Heart left ventricle (tissue), 16 donors: ENCODE measurements at regions not wholly inside any gene's neighbourhood (a gene's known extent, or its start where the extent isn't known, plus 50 kb on each side); places are given as distances from the start of the nearest gene placed in this dataset.
A peak's percentile ranks its signal among the peaks of the same experiment; 100 is the strongest.

ENCODE experiments used
- ATAC-seq, 4 donors: fragments of 200-7000 bp; cut with Tn5 transposase; one replicate each; pipeline ENCODE4 v1.9.1; 2020 to 2022; ENCODE audit warnings: moderate library complexity in 4 of 4, mild to moderate bottlenecking in 3 of 4, moderate number of reproducible peaks in 1 of 4
- DNase-seq, 5 donors: peaks; one replicate each; pipeline ENCODE4 v3.0.0-alpha.2; 2020
- H3K27ac ChIP-seq, 12 donors: fragments of 200-600 bp; sonication (generic) in 4 of 12; one replicate each; pipeline versions ENCODE4 v1.5.0 to v1.8.0; 2016 to 2022; ENCODE audit warnings: mild to moderate bottlenecking in 2 of 12
- H3K27me3 ChIP-seq, 9 donors: fragments of 200-600 bp; sonication (generic) in 2 of 9; one replicate each; pipeline versions ENCODE4 v1.5.1 to v1.8.0; 2016 to 2022; ENCODE audit warnings: mild to moderate bottlenecking in 3 of 9
- H3K36me3 ChIP-seq, 9 donors: fragments of 200-600 bp; sonication (generic) in 2 of 9; one replicate each; pipeline versions ENCODE4 v1.5.0 to v1.8.0; 2018 to 2022; ENCODE audit warnings: mild to moderate bottlenecking in 2 of 9
- H3K4me1 ChIP-seq, 12 donors: fragments of 200-600 bp; sonication (generic) in 4 of 12; one replicate each; pipeline versions ENCODE4 v1.5.0 to v1.8.0; 2016 to 2022; ENCODE audit warnings: mild to moderate bottlenecking in 3 of 12
- H3K4me3 ChIP-seq, 12 donors: fragments of 200-600 bp; sonication (generic) in 4 of 12; one replicate each; pipeline versions ENCODE4 v1.5.0 to v1.8.0; 2017 to 2022; ENCODE audit warnings: mild to moderate bottlenecking in 9 of 12, moderate library complexity in 4 of 12
- H3K9me3 ChIP-seq, 12 donors: fragments of 200-600 bp; sonication (generic) in 4 of 12; one replicate each; pipeline versions ENCODE4 v1.5.0 to v1.8.0; 2016 to 2022; ENCODE audit warnings: mild to moderate bottlenecking in 1 of 12
- CTCF ChIP-seq, 12 donors: fragments of 200-600 bp; sonication (generic) in 4 of 12; IDR thresholded peaks; one replicate each; pipeline versions ENCODE4 v1.5.0 to v1.8.0; 2018 to 2022; ENCODE audit warnings: antibody characterized with exemption in 12 of 12, mild to moderate bottlenecking in 5 of 12
- POLR2A ChIP-seq, 2 donors: fragments of 450-650 bp; IDR thresholded peaks; one replicate each; pipeline ENCODE4 v1.6.1; 2017; ENCODE audit warnings: antibody characterized with exemption in 2 of 2, mild to moderate bottlenecking in 2 of 2, moderate library complexity in 2 of 2
- WGBS, 4 donors: extraction: QIAGEN DNeasy Blood & Tissue Kit in 2 of 4; methylation state at CpG; one replicate each; pipeline versions ENCODE4 v1.1.5 to v1.1.7; 2013 to 2018; 5-methylcytosine and 5-hydroxymethylcytosine counted together
- intact Hi-C, 10 donors: fragments of 100-400 bp; cut with DNase I; formaldehyde crosslinking; loops; one replicate each; pipeline versions ENCODE4 v1.11.1 to v1.14.2; 2022
- donor health status: ischemic (EF 13 %, LVEDD 7.1; RV severe dilation, severe dysfunction).
- donor health status: healthy with polysubstance abuse.
- donor health status: DM: no; HTN: yes; CAD: no.
- donor health status: DM: no; HTN: no; CAD: no.
- donor health status: ischemic (EF 25% LVEDD 6.9; RV normal size, moderate dysfunction).
- donor health status: ischemic (EF 25% LVEDD 5.7; RV mildly dilated, moderate dysfunction).
- donor health status: healthy.
- donor health status: DM: yes; HTN: yes; CAD: no.
- donor health status: ischemic (EF 35%, LVEDD 5.7; RV mildly dilated, moderate dysfunction).
- donor health status: nonischemic (EF 11% LVEDD 7.7; RV severe dilation, severe dysfunction).
- donor health status: DM: yes; HTN: yes; CAD: no.
- donor health status: PGD.
- donor health status: ischemic (EF 29% LVEDD 5.4; RV normal size, mild dysfunction).
- donor health status: nonischemic (EF 23%, LVEDD 6.1; RV moderate dilation, normal function).

DNA sequence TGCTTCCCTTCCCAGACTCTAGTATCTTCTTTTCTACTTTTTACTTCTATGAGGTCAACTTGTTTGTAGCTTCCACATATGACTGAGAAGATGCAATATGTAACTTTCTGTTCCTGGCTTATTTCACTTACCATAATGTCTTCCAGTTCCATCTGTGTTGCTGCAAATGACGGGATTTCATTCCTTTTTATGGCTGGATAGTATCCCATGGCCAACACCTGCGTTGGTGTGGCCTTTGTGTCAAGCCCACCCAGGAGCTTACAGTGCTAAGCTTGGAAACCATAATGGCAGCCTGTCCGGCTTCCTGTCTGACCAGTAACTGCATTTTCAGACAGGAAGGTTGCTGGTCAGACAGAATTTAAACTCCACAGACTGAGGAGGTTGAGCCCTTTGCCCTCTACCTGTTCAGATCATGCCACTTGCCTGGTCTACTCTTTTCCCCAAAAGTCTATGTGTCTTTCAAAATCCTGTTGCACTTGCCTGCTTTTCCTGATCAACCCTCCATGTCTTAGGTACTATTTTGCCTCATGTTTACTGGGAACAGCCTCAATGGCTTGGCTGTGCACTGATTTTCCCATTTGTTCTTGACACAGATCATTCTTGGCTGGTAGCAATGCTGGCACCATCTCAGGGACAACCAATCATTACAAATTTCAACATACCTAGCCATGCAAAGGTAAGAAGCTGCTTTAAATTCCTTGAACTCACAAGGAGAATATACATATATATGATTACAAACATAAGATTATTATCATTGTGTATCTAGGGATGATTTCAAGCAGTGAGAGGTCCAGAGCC, 114.3 kb upstream of the PLEKHG1 start:
- ATAC-seq (no peak), DNase-seq (no peak)
- WGBS, 4 donors: 73 to 97% (median 95%) methylated on average over 3 of the region's 3 CpGs
- intact Hi-C loops: no loop called here
- H3K9me3 ChIP-seq: no peaks in the 10 kb centered on the region
- H3K4me3 ChIP-seq: no peak overlapping the region
- H3K27ac ChIP-seq: peak overlapping the region in 7 of 12 donors; percentile 3 to 61 (median 27)
- no peak for TF ChIP-seq POLR2A (IDR thresholded peaks at IDR 0.05)
- no peak for TF ChIP-seq CTCF (IDR thresholded peaks at IDR 0.05)
- H3K4me1 ChIP-seq: peaks cover 0 to 12% (median 0%) of the 10 kb centered on the region in 12 donors
- H3K36me3 ChIP-seq: no peaks in the 10 kb centered on the region
- no peaks in the 10 kb centered on the region for H3K27me3 ChIP-seq

DNA sequence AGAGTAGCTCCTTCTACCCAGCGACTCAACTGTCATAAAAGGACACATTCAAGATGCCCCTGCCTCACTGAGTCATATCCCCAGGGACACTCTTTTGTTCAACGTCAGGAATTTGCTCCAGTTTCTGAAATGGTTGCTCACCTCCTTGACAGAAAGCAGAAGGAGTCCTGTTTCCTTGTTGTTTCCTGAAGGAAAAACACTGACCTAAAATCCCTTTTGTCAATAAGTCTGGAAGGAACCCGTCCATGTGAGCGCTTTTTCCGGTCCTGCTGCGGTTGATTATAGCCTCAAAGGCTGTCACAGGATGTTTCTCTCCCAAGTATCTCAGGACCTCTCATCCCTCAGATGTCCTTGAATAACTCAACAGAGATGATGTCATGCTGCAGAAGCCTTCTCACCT, 113.6 kb upstream of the PLEKHG1 start:
- 47 to 62% (median 54%) methylated on average over 6 of the region's 6 CpGs for WGBS, 4 donors
- peak overlapping the region in 5 of 12 donors; percentile 7 to 61 (median 49) for H3K27ac ChIP-seq
- DNase-seq: peak in 2 of 5 donors; percentile 27 to 42

GRCh38 chr6:150490586-150490985, 109.1 kb upstream of the PLEKHG1 start:
- Histone ChIP-seq H3K27me3 (no peaks in the 10 kb centered on the region), H3K4me1 (peaks cover 0 to 35% (median 2%) of the 10 kb centered on the region in 12 donors), H3K27ac (no peak overlapping the region), H3K4me3 (no peak overlapping the region), H3K36me3 (no peaks in the 10 kb centered on the region), H3K9me3 (no peaks in the 10 kb centered on the region)
- intact Hi-C loops: no loop called here
- 90 to 96% (median 94%) methylated on average over 6 of the region's 6 CpGs for whole genome bisulfite sequencing, 4 donors
- ATAC-seq (no peak), DNase-seq (no peak)
- TF ChIP-seq CTCF (IDR thresholded peaks at IDR 0.05) (no peak), POLR2A (IDR thresholded peaks at IDR 0.05) (no peak)

More for the DNA sequence above, 113.6 kb upstream of the PLEKHG1 start:
- no peaks in the 10 kb centered on the region for H3K9me3 ChIP-seq
- H3K4me1 ChIP-seq: peaks cover 0 to 12% (median 0%) of the 10 kb centered on the region in 12 donors
- intact Hi-C loops: no loop called here
- H3K36me3 ChIP-seq: no peaks in the 10 kb centered on the region
- no peaks in the 10 kb centered on the region for H3K27me3 ChIP-seq
- no peak overlapping the region for H3K4me3 ChIP-seq
- ATAC-seq: peak in 3 of 4 donors; percentile 13 to 95 (median 51)
- TF ChIP-seq CTCF (IDR thresholded peaks at IDR 0.05) (no peak), POLR2A (IDR thresholded peaks at IDR 0.05) (no peak)

DNA sequence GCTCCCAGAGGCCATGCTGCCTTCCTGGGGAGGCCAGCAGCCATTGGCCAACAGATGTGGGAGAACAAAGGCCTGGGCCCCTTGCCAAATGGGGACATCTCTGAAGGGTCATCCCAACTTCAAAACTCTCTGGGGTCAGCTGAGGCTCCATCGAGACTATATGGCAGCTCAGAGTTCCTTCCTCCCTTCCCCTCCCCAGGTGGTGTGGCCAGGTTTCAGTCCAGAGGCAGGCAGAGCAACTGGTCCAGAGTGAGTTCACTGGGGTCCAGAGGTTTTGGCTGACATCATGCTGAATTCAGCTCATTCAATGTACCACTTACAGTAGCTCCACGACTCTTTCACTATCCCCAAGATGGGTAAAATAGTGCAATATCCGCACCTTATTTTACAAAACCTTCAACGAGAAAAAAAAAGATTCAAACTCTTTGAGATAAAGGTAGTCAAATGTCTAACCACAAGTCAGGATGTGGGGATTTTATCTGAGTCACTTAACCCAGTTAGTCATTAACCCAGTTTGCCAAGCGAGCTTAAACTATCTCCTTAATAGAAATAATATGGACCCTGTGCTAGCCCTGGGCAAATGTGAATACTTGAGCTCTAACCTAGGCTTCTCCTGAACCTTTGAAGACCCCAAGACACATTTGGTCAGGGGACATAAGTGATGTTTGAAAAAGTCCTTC, 108.4 kb upstream of the PLEKHG1 start:
- intact Hi-C loops: no loop called here
- 66 to 80% (median 74%) methylated on average over 5 of the region's 5 CpGs for WGBS, 4 donors
- no peak for DNase-seq

More for the DNA sequence above, 108.4 kb upstream of the PLEKHG1 start:
- H3K4me3 ChIP-seq: no peak overlapping the region
- no peaks in the 10 kb centered on the region for H3K9me3 ChIP-seq
- no peak for TF ChIP-seq CTCF (IDR thresholded peaks at IDR 0.05)
- TF ChIP-seq POLR2A (IDR thresholded peaks at IDR 0.05): no peak
- no peaks in the 10 kb centered on the region for H3K36me3 ChIP-seq
- H3K27me3 ChIP-seq: no peaks in the 10 kb centered on the region
- no peak for ATAC-seq
- no peak overlapping the region for H3K27ac ChIP-seq
- peaks cover 0 to 31% (median 0%) of the 10 kb centered on the region in 12 donors for H3K4me1 ChIP-seq
